IPS-18a (cell line): ENCODE measurements at regions not wholly inside any gene's neighbourhood (a gene's known extent, or its start where the extent isn't known, plus 50 kb on each side); places are given as distances from the start of the nearest gene placed in this dataset.
"Not testable (repeated sequence)": the region's sequence is repeated elsewhere in the genome, so short reads cannot be mapped to it uniquely, and the experiment has no call there.

Experiments used
- H3K27ac ChIP-seq: one replicate; pipeline ENCODE4 v1.5.1; 2013; ENCODE audit warnings: low read length
- H3K27me3 ChIP-seq: one replicate; pipeline ENCODE4 v1.6.1; 2013; ENCODE audit warnings: mild to moderate bottlenecking, low read length; ENCODE audit not compliant: control insufficient read depth, insufficient read depth
- H3K36me3 ChIP-seq: one replicate; pipeline ENCODE4 v1.6.1; 2013; ENCODE audit warnings: low read depth, low read length; ENCODE audit not compliant: control insufficient read depth
- H3K4me1 ChIP-seq: one replicate; pipeline ENCODE4 v1.6.1; 2013; ENCODE audit warnings: low read depth, low read length; ENCODE audit not compliant: control insufficient read depth
- H3K4me3 ChIP-seq: one replicate; pipeline ENCODE4 v1.5.1; 2013; ENCODE audit warnings: low read length
- H3K9ac ChIP-seq: one replicate; pipeline ENCODE4 v1.6.1; 2013; ENCODE audit warnings: mild to moderate bottlenecking, low read length, moderate library complexity
- H3K9me3 ChIP-seq: one replicate; pipeline ENCODE4 v1.6.1; 2013; ENCODE audit warnings: low read depth, low read length; ENCODE audit not compliant: control insufficient read depth

DNA sequence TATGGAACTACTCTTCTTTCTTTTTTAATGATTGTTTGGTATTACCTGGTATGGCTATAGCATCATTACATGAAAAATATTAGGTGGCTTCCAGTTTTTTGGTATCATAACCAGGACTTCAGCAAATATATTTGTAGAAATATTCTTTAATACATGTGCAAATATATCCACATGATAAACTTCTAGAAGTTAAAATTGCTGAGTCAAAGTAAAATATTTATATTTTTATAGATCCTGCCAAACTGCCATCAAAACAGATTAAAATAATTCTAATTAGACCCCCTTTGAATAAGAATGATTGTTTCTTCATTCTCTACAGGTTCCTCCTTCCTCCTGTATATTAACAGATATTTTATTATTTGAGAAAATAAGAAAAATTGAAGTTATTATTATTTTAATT lies 708.5 kb upstream of the INTU start:
- Histone ChIP-seq H3K4me3 (no peak overlapping the region), H3K9ac (no peak overlapping the region), H3K9me3 (no peaks in the 10 kb centered on the region), H3K27me3 (no peaks in the 10 kb centered on the region), H3K36me3 (no peaks in the 10 kb centered on the region), H3K27ac (no peak overlapping the region), H3K4me1 (no peaks in the 10 kb centered on the region)

- not testable (repeated sequence) for H3K27ac ChIP-seq, H3K9me3 ChIP-seq, H3K9ac ChIP-seq, H3K4me1 ChIP-seq, H3K27me3 ChIP-seq, H3K4me3 ChIP-seq, H3K36me3 ChIP-seq
These were observed 702.7 kb upstream of the INTU start for GRCh38 chr4:126930059-126930458.

DNA sequence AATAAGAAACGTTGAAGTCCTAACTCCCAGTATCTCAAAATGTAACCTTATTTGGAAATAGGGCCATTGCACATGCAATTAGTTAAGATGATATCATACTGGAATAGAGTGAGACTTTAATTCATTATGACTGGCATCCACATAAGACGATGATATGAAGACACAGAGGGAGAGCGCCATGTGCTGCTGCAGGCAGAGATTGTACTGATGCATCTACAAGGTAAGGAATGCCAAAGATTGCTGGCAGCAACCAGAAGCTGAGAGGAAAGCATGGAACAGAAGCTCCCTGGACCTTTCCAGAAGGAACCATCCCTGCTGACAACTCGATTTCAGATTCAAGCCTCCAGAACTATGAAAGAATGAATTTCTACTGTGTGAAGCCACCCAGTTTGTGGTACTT lies 697.0 kb upstream of the INTU start:
- Histone ChIP-seq H3K27ac (no peak overlapping the region), H3K27me3 (no peaks in the 10 kb centered on the region), H3K36me3 (no peaks in the 10 kb centered on the region), H3K9me3 (no peaks in the 10 kb centered on the region), H3K9ac (no peak overlapping the region), H3K4me1 (no peaks in the 10 kb centered on the region), H3K4me3 (no peak overlapping the region)

- H3K4me1 ChIP-seq: no peaks in the 10 kb centered on the region
These were observed 695.4 kb upstream of the INTU start for GRCh38 chr4:126937342-126937741.

GRCh38 chr4:126937846-126938422 lies 694.8 kb upstream of the INTU start:
- Histone ChIP-seq H3K9ac (no peak overlapping the region), H3K36me3 (no peaks in the 10 kb centered on the region), H3K9me3 (no peaks in the 10 kb centered on the region), H3K4me3 (no peak overlapping the region), H3K27me3 (no peaks in the 10 kb centered on the region), H3K4me1 (no peaks in the 10 kb centered on the region), H3K27ac (no peak overlapping the region)

More at GRCh38 chr4:126937342-126937741, 695.4 kb upstream of the INTU start:
- Histone ChIP-seq H3K9me3 (no peaks in the 10 kb centered on the region), H3K27ac (no peak overlapping the region), H3K4me3 (no peak overlapping the region), H3K9ac (no peak overlapping the region), H3K36me3 (no peaks in the 10 kb centered on the region), H3K27me3 (no peaks in the 10 kb centered on the region)

DNA sequence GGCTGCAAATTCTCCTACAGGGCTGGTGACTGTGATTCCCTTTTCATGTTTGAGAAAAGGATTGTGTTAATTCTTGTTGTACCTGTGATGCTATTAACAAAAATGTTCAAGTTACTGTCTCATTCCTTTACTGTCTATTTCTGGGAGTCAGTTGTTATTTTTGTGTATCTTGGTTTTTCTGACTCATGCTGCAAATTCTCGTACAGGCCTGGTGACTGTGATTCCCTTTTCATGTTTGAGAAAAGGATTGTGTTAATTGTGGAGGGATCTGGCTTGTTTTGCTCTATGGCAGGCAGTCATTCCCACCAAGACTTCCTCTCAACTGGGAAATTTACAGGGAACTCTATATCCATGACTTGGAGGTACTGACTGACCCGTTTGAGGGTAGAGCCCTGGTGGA lies 693.4 kb upstream of the INTU start:
- no peaks in the 10 kb centered on the region for H3K36me3 ChIP-seq
- H3K9me3 ChIP-seq: no peaks in the 10 kb centered on the region
- no peak overlapping the region for H3K9ac ChIP-seq
- H3K27me3 ChIP-seq: no peaks in the 10 kb centered on the region
- H3K27ac ChIP-seq: no peak overlapping the region
- H3K4me1 ChIP-seq: no peaks in the 10 kb centered on the region
- no peak overlapping the region for H3K4me3 ChIP-seq

- no peaks in the 10 kb centered on the region for H3K9me3 ChIP-seq
These were observed 685.2 kb upstream of the INTU start for GRCh38 chr4:126947536-126947935.

DNA sequence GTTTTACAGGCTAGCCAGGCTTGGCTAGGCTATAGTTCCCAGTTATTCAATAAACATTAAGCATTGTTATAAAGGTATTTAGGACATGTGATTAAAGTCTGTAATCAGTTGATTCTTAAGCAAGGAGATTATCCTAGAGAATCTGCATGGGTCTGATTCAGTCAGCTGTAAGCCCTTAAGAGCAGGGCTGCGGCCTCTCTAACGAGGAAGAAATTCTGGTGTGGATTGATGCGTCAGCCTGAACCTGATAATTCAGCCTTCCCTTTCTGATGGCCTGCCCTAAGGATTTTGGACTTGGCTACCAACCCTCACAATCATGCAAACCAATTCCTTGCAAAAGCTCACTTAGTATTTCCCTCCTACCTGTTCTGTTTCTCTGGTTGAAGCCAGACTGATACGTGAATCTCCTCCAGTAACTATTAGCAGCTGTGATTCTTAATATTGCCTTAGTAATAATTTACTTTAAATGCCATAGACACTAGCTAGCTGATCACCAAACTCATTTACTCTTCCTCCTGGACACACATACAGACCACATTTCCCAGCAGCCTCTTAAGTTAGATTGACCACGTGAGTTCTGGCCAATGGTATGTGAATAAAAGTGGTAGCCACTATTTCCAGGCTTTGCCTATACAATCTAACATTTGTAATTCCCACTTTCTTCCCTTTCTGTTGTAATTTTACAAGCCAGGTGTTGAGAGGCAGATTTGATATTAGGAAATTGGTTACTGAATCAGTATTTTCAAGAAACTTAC lies 678.0 kb upstream of the INTU start:
- no peak overlapping the region for H3K9ac ChIP-seq

More at GRCh38 chr4:126947536-126947935, 685.2 kb upstream of the INTU start:
- H3K4me1 ChIP-seq: no peaks in the 10 kb centered on the region
- no peak overlapping the region for H3K4me3 ChIP-seq
- no peak overlapping the region for H3K27ac ChIP-seq
- H3K27me3 ChIP-seq: no peaks in the 10 kb centered on the region
- H3K36me3 ChIP-seq: no peaks in the 10 kb centered on the region
- no peak overlapping the region for H3K9ac ChIP-seq

DNA sequence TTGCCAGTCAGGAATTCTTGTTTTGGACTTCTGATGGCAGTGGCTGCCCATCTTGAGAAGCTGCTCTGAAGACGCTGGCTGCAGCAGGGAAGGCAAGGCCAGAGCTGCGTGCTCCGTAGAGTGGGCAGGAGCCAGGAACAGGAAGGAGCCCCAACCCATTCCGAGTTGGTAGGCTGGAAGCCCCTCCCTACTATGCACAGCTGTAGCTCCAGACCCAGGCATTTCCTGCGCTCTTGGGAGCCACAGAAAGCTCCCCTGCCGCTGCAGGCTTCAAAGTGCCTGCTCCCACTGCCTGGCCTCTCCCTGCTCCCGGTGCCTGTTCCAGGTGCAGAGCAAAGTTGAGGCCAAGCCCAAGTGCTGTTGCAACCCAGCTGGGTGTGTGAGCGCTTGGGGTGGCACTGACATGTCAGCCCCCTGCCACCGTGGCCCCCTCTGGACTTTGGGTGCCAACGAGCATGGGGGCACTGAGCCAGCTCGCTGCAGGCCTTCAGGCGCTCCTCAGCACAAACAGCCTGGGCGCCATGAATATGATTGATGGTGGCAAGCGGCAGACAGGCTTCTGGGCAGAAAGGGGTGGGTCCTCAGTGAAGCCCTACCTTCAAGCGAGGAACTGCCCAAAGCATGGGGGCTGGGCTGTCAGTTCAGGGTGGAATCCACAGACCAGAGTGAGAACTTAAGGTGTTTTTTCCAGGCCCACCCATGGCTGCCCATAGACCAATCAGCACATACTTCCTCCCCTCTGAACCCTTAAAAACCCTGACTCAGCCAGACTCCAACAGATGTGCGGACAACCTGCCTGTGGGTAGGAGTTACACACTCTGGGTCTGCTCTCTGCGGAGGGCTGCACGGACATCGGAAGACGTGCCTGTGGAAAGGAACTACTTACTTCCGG lies 677.2 kb upstream of the INTU start:
- Histone ChIP-seq H3K9ac (no peak overlapping the region), H3K27ac (no peak overlapping the region)

More for the DNA sequence above, 678.0 kb upstream of the INTU start:
- no peaks in the 10 kb centered on the region for H3K36me3 ChIP-seq
- no peak overlapping the region for H3K27ac ChIP-seq
- H3K9me3 ChIP-seq: no peaks in the 10 kb centered on the region
- H3K4me3 ChIP-seq: no peak overlapping the region
- no peaks in the 10 kb centered on the region for H3K4me1 ChIP-seq
- H3K27me3 ChIP-seq: no peaks in the 10 kb centered on the region

GRCh38 chr4:126956184-126956897 lies 676.4 kb upstream of the INTU start:
- Histone ChIP-seq H3K9ac (no peak overlapping the region), H3K4me1 (no peaks in the 10 kb centered on the region), H3K36me3 (no peaks in the 10 kb centered on the region), H3K27me3 (no peaks in the 10 kb centered on the region), H3K27ac (no peak overlapping the region), H3K4me3 (no peak overlapping the region), H3K9me3 (no peaks in the 10 kb centered on the region)

More for the DNA sequence above, 677.2 kb upstream of the INTU start:
- no peaks in the 10 kb centered on the region for H3K27me3 ChIP-seq
- no peaks in the 10 kb centered on the region for H3K4me1 ChIP-seq
- no peaks in the 10 kb centered on the region for H3K36me3 ChIP-seq
- no peak overlapping the region for H3K4me3 ChIP-seq
- no peaks in the 10 kb centered on the region for H3K9me3 ChIP-seq

DNA sequence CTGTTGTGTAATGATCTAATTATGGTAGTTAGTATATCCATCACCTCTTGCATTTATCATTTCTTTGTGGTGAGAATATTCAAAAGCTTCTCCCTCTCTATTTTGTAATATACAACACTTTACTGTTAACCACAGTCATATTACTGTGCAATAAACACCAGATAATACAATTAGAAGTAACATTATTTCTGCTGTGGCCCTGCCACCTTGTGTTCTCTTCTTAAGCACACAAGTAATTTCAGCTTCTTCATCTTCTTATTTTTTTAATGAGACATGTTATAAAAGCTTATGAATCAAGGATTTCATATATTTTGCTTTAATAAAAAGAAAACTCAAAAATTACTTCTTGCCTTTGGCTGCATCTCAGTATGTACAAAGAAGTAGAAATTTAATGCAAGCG lies 675.2 kb upstream of the INTU start:
- H3K36me3 ChIP-seq: no peaks in the 10 kb centered on the region
- H3K9me3 ChIP-seq: no peaks in the 10 kb centered on the region
- H3K4me3 ChIP-seq: no peak overlapping the region
- no peaks in the 10 kb centered on the region for H3K27me3 ChIP-seq
- no peaks in the 10 kb centered on the region for H3K4me1 ChIP-seq
- H3K27ac ChIP-seq: no peak overlapping the region
- H3K9ac ChIP-seq: no peak overlapping the region
